ENCODE measurements at regions not wholly inside any gene's neighbourhood (a gene's known extent, or its start where the extent isn't known, plus 50 kb on each side); places are given as distances from the start of the nearest gene placed in this dataset.

DNA sequence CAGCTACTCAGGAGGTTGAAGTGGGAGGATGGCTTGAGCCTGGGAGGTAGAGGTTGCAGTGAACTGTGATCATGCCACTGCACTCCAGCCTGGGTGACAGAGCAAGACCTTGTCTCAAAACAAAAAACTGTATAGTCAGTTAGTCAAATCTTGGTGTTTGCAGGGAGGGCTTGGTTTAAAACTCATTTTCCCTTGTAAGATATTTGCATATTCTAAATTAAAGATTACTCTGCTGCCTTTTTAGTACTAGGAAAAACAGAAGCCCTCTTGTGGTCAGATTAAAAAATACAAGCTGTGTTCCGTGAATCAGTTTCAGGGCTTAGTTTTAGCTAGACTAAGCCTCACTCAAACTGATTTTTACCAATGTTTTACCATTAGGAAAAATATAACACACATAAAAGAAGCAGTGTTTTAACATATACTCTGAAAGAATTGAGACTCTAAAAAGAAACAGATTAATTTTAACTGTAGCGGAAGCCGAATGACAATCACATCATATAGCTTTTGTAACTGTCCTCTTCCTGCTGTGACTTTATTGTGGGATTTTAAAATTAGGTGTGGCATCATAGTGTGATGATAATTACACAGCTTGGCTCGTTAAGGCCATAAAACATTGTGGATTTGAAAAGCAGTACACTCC lies 84.9 kb upstream of the BASP1 start:
- TF ChIP-seq POLR2A (IDR thresholded peaks at IDR 0.05; ENCODE audit: low read length) = no peak
- no peak for TF ChIP-seq GATA1 (IDR thresholded peaks at IDR 0.05; ENCODE audit: low read depth, low read length)

Data from erythroblast (primary cell).